ENCODE measurements at regions not wholly inside any gene's neighbourhood (a gene's known extent, or its start where the extent isn't known, plus 50 kb on each side); places are given as distances from the start of the nearest gene placed in this dataset.

DNA sequence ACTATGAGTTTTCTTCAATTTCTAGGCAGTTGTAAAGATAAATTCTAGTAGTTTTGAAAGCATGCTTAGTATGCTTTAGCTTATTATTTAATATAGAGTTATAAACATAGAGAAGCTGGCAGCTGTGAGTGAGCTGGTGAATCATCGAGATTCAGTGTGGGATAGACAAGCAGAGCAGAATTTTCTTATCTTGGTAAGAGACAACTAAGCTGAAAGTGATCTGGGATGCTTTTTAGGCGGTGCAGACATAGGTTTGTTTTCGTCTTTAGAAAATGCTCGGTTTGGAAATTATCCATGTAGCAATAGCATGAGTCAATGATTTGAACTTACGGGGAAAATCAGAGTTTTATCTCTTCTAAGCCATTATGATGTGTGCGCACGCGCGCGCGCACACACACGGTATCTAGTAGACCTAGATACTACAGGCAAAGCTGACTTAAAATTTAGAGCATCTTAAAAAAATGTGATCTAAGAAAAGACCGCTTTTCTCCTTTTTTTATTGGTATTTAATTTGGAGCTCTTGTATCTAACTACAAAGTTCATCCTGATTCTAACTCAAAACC, 128.3 kb upstream of the MAP3K7 start:
- TF ChIP-seq GATA3 (IDR thresholded peaks at IDR 0.05; ENCODE audit: low read depth, low read length) (no peak), GATA2 (IDR thresholded peaks at IDR 0.05; ENCODE audit: low read depth, low read length) (no peak)

DNA sequence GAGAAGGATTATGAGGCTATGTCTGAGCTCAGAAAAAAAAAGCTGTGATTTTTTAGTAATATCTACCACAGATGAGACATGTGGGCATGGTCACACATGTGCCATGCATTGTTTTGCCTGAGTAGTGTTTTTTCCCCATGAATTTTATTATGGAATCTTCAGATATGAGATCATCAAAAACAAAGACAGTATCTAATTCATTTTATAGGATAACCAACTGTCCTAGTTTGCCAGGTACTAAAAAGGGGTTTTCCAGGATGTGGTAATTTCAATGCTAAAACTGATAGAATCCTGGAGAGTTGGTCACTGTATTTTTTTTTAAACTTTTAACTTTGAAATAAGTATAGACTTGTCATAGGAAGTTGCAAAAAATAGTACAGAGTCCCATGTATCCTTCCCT, 127.4 kb upstream of the MAP3K7 start:
- TF ChIP-seq GATA2 (IDR thresholded peaks at IDR 0.05; ENCODE audit: low read depth, low read length) (no peak), GATA3 (IDR thresholded peaks at IDR 0.05; ENCODE audit: low read depth, low read length) (no peak)

GRCh38 chr6:90712114-90712513, 125.2 kb upstream of the MAP3K7 start:
- TF ChIP-seq GATA3 (IDR thresholded peaks at IDR 0.05; ENCODE audit: low read depth, low read length) (no peak), GATA2 (IDR thresholded peaks at IDR 0.05; ENCODE audit: low read depth, low read length) (no peak)

DNA sequence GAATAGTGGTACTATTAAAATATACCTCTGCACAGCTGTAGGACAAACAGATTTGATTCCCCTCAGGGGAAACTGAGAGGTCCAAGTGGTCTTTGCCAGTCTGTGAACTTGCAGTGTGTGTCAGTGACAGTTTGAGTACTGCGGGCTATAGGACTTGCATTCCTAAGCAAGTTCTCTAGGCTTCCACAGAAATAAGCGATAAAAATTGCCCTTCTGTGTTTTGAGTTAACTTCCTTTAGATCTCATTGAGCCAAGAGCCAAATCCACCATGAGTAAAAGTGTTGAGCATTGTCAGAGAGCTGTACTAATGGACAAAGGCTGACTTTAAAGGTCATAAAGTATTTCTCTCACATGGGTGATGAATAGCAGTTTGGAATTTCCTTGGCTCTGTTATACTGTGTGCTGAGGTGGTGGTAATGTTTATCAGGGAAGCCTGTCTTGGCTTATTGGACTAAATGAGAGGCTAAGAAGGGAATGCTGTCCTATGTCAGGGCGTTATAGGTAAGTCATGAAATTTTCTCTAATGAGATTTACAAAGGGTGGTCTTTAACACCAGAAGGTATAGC, 122.6 kb upstream of the MAP3K7 start:
- TF ChIP-seq GATA3 (IDR thresholded peaks at IDR 0.05; ENCODE audit: low read depth, low read length) (no peak), GATA2 (IDR thresholded peaks at IDR 0.05; ENCODE audit: low read depth, low read length) (no peak)

DNA sequence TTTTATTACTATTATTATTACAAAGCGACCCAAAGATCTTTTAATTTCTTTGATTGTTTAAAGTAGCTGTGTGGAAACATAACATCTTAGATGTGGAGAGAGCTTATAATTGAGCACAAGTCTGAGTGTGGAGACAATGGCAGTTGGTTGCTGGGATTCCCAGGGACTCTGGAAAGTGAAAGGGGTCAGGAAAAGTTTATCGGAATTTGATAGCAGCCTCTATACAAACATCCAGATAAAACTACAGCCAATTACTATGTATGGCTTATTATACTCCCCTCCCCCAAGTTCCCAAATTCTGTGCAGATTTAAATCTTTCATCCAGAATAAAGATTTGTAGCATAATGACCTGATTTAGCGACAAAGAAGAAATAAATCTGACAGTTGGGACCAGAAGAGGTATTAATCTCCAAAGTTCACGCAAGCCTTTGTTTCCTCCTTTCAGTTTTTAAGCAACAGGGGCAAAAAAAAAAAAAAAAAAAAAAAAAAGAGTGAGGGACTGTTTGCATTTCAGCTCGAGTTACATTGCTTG, 121.4 kb upstream of the MAP3K7 start:
- TF ChIP-seq GATA3 (IDR thresholded peaks at IDR 0.05; ENCODE audit: low read depth, low read length) (no peak), GATA2 (IDR thresholded peaks at IDR 0.05; ENCODE audit: low read depth, low read length) (no peak)

- no peak for TF ChIP-seq GATA2 (IDR thresholded peaks at IDR 0.05; ENCODE audit: low read depth, low read length)
Measured at GRCh38 chr6:90707246-90707645, 120.4 kb upstream of the MAP3K7 start.

DNA sequence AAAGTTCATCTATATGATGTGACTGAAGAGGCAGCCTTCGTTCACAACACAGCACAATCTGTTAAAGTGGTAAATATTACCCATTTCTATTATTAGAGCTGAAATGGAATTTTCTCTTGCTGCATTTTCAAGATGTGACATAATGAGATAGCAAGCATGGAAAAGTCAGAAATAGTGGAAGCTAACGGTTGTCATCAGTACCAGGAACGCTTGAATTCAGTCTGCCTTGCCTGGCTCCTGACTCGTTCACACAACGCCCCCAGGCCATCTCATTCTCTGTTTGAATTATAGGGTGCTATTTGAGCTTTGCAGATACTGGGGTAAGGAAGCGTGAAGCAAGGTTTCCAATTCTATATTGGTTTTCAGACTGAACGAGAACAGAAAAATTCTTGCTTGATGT, 116.5 kb upstream of the MAP3K7 start:
- TF ChIP-seq GATA3 (IDR thresholded peaks at IDR 0.05; ENCODE audit: low read depth, low read length) (no peak), GATA2 (IDR thresholded peaks at IDR 0.05; ENCODE audit: low read depth, low read length) (no peak)

DNA sequence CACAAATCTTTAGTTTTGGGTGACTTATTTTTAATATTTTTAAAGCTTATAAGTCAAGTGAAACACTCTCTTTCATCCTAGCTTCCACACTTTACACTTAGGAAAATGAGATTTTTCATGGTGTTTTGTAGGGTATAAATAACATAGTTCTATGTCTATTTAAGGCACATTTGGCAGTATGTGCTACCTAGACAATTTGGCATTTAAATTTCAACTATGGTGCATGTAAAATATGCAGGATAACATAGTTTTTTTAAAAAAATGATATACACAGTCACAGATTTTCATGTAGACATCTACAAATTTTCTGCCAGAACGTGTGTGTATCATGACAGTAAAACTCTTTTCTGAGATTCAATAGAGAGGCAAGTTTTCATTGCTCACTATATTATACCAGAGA, 115.1 kb upstream of the MAP3K7 start:
- TF ChIP-seq GATA3 (IDR thresholded peaks at IDR 0.05; ENCODE audit: low read depth, low read length) = no peak
- no peak for TF ChIP-seq GATA2 (IDR thresholded peaks at IDR 0.05; ENCODE audit: low read depth, low read length)

- no peak for TF ChIP-seq GATA2 (IDR thresholded peaks at IDR 0.05; ENCODE audit: low read depth, low read length)
- TF ChIP-seq GATA3 (IDR thresholded peaks at IDR 0.05; ENCODE audit: low read depth, low read length) = no peak
Measured at GRCh38 chr6:90701146-90701781, 114.4 kb upstream of the MAP3K7 start.

GRCh38 chr6:90695316-90695715, 108.4 kb upstream of the MAP3K7 start:
- TF ChIP-seq GATA3 (IDR thresholded peaks at IDR 0.05; ENCODE audit: low read depth, low read length) (no peak), GATA2 (IDR thresholded peaks at IDR 0.05; ENCODE audit: low read depth, low read length) (no peak)

- TF ChIP-seq GATA3 (IDR thresholded peaks at IDR 0.05; ENCODE audit: low read depth, low read length) = no peak
- TF ChIP-seq GATA2 (IDR thresholded peaks at IDR 0.05; ENCODE audit: low read depth, low read length) = no peak
Measured at GRCh38 chr6:90694802-90695201, 107.9 kb upstream of the MAP3K7 start.

GRCh38 chr6:90691823-90692222, 105.0 kb upstream of the MAP3K7 start:
- TF ChIP-seq GATA3 (IDR thresholded peaks at IDR 0.05; ENCODE audit: low read depth, low read length) (no peak), GATA2 (IDR thresholded peaks at IDR 0.05; ENCODE audit: low read depth, low read length) (no peak)

DNA sequence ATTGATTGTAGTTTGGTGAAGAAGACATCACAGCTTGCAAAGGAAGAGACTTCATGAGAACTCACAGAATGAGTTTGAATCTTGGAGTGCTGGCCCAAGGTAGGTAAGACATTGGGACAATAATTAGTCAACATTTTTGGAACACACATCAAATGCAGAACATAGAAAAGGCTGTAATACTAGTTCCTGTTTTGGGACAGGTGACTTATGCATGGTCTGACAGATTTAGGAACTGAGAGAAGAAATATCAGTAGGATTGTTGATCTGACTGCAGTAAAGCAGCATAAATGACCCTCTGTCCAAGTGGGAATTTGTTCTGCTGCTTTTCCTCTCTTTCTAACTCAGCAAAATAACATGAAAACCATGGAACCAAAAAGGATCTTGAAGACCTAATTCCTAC, 102.3 kb upstream of the MAP3K7 start:
- TF ChIP-seq GATA2 (IDR thresholded peaks at IDR 0.05; ENCODE audit: low read depth, low read length) = no peak
- no peak for TF ChIP-seq GATA3 (IDR thresholded peaks at IDR 0.05; ENCODE audit: low read depth, low read length)

DNA sequence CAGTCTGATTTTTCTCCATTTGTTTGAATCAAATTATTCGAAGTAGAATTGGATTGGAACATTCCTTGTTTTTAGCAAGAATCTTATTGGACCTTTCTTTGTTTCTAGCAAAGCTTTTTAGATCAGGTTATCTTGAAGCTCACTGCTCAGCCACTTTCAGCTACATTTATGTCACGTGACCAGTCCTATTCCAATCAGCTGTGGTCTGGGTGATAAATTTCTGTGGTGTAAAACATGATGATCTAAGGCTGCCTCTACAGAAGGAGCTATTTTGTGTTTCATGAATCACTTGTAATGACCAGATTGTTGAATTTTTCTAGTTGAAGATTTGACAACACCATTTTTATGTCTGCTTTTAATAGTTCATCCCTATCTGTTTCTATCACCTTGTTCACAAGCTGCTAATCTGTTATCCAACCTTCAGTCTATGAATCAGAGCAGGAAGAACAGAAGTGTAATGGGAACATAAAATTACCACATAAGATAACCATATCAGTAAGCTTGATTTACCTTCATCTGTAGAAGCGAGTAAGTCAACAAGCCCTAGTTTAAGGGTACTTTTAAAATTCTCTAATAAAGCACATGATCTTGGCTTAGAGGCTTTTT, 101.0 kb upstream of the MAP3K7 start:
- TF ChIP-seq GATA3 (IDR thresholded peaks at IDR 0.05; ENCODE audit: low read depth, low read length) (no peak), GATA2 (IDR thresholded peaks at IDR 0.05; ENCODE audit: low read depth, low read length) (no peak)

- TF ChIP-seq GATA3 (IDR thresholded peaks at IDR 0.05; ENCODE audit: low read depth, low read length) (no peak), GATA2 (IDR thresholded peaks at IDR 0.05; ENCODE audit: low read depth, low read length) (no peak)
Measured at GRCh38 chr6:90681863-90682262, 95.0 kb upstream of the MAP3K7 start.
